H4 (cell line): ENCODE measurements at regions not wholly inside any gene's neighbourhood (a gene's known extent, or its start where the extent isn't known, plus 50 kb on each side); places are given as distances from the start of the nearest gene placed in this dataset.

Experiments
- DNase-seq: peaks from one replicate; pipeline ENCODE4 v3.0.0-alpha.2; 2015; ENCODE audit warnings: low spot score

- DNase-seq, result no peak
Measured at GRCh38 chr7:68980011-68980410, 618.3 kb upstream of the AUTS2 start.

GRCh38 chr7:68980432-68980831 lies 617.8 kb upstream of the AUTS2 start:
- DNase-seq, result peak; percentile 64

GRCh38 chr7:68984306-68984705 lies 614.0 kb upstream of the AUTS2 start:
- no peak for DNase-seq

GRCh38 chr7:68994841-68995240 lies 603.4 kb upstream of the AUTS2 start:
- DNase-seq, result no peak

- no peak for DNase-seq
Measured at GRCh38 chr7:68998136-68998535, 600.1 kb upstream of the AUTS2 start.

- peak; percentile 45 for DNase-seq
Measured at GRCh38 chr7:69002416-69002815, 595.9 kb upstream of the AUTS2 start.

- DNase-seq, result no peak
Measured at GRCh38 chr7:69012149-69012548, 586.1 kb upstream of the AUTS2 start.

- DNase-seq, result no peak
Measured at GRCh38 chr7:69017208-69017607, 581.1 kb upstream of the AUTS2 start.

- DNase-seq, result no peak
Measured at GRCh38 chr7:69018200-69018599, 580.1 kb upstream of the AUTS2 start.

GRCh38 chr7:69019437-69019836 lies 578.8 kb upstream of the AUTS2 start:
- DNase-seq, result no peak

GRCh38 chr7:69020536-69020935 lies 577.7 kb upstream of the AUTS2 start:
- no peak for DNase-seq

- no peak for DNase-seq
Measured at GRCh38 chr7:69025249-69025648, 573.0 kb upstream of the AUTS2 start.

- no peak for DNase-seq
Measured at GRCh38 chr7:69032848-69033247, 565.4 kb upstream of the AUTS2 start.

- DNase-seq, result no peak
Measured at GRCh38 chr7:69035826-69036225, 562.4 kb upstream of the AUTS2 start.

- DNase-seq, result no peak
Measured at GRCh38 chr7:69036301-69036700, 562.0 kb upstream of the AUTS2 start.

- no peak for DNase-seq
Measured at GRCh38 chr7:69038915-69039314, 559.4 kb upstream of the AUTS2 start.

GRCh38 chr7:69042138-69042537 lies 556.1 kb upstream of the AUTS2 start:
- no peak for DNase-seq

GRCh38 chr7:69047151-69047754 lies 551.0 kb upstream of the AUTS2 start:
- DNase-seq, result no peak

GRCh38 chr7:69049326-69049725 lies 548.9 kb upstream of the AUTS2 start:
- DNase-seq, result no peak

- no peak for DNase-seq
Measured at GRCh38 chr7:69052447-69052846, 545.8 kb upstream of the AUTS2 start.

- DNase-seq, result no peak
Measured at GRCh38 chr7:69060516-69060915, 537.8 kb upstream of the AUTS2 start.

- no peak for DNase-seq
Measured at GRCh38 chr7:69062020-69062765, 536.1 kb upstream of the AUTS2 start.

GRCh38 chr7:69067397-69067796 lies 530.9 kb upstream of the AUTS2 start:
- peak; percentile 58 for DNase-seq

GRCh38 chr7:69070476-69070875 lies 527.8 kb upstream of the AUTS2 start:
- no peak for DNase-seq
